ENCODE measurements at regions not wholly inside any gene's neighbourhood (a gene's known extent, or its start where the extent isn't known, plus 50 kb on each side); places are given as distances from the start of the nearest gene placed in this dataset.

DNA sequence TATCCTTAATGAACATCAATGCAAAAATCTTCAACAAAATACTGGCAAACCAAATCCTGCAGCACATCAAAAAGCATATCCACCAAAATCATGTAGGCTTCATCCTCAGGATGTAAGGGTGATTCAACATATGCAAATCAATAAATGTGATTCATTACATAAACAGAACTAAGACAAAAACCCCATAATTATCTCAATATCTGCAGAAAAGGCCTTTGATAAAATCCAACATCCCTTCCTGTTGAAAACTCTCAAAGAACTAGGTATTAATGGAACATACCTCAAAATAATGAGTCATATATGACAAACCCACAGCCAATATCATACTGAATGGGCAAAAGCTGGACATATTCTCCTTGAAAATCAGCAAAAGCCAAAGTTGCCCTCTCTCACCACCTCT is 54.6 kb upstream of the DEPDC1 start:
- H3K27me3 Mint-ChIP-seq = no peaks in the 10 kb centered on the region
- peak overlapping the region in 1 of 2 donors; percentile 19 for H3K27ac Mint-ChIP-seq
- no peak overlapping the region for H3K4me3 Mint-ChIP-seq
- ATAC-seq (no peak), DNase-seq (no peak)
- peaks cover 12 to 39% of the 10 kb centered on the region in 2 donors for H3K9me3 Mint-ChIP-seq
- H3K4me1 Mint-ChIP-seq = no peaks in the 10 kb centered on the region

DNA sequence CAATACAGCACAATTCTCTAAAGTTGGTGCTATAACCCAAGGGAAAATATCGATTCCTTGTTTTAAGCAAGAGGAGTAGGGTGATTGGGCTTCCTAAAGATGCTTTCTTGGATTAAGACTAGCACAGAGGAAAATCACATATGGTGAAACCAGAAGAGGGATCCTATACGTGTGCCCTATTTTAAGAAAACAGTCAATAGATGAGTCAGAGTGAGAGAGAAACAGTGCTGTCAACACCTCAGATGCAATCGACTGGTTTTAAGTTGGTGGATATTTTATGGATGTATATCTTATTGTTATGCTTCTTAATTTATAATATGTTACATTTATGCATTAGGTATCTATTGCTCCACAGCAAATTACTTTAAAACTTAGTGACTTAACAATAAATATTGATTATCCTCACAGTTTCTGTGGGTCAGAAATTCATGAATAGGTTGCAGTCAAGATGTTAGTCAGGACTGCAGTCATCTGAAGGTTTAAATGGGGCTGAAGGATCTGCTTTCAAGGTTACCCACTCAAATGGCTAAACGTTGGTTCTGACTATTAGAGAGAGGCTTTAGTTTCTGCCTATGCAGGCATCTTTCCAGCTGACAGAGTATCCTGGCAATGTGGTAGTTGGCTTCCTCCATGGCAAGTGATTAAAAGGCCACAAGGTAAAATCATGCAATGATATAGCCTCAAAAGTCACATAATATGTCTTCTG is 61.6 kb upstream of the DEPDC1 start:
- H3K4me3 Mint-ChIP-seq = no peak overlapping the region
- ATAC-seq (no peak), DNase-seq (no peak)
- peaks cover 5 to 25% of the 10 kb centered on the region in 2 donors for H3K9me3 Mint-ChIP-seq
- no peak overlapping the region for H3K27ac Mint-ChIP-seq
- no peaks in the 10 kb centered on the region for H3K4me1 Mint-ChIP-seq
- no peaks in the 10 kb centered on the region for H3K27me3 Mint-ChIP-seq

- Mint-ChIP-seq H3K4me3 (no peak overlapping the region), H3K4me1 (no peaks in the 10 kb centered on the region), H3K27me3 (no peaks in the 10 kb centered on the region), H3K27ac (no peak overlapping the region), H3K9me3 (peaks cover 0 to 9% of the 10 kb centered on the region in 2 donors)
- DNase-seq (no peak), ATAC-seq (no peak)
Measured at GRCh38 chr1:68565923-68566322, 69.0 kb upstream of the DEPDC1 start.

GRCh38 chr1:68570871-68571270 is 74.0 kb upstream of the DEPDC1 start:
- Mint-ChIP-seq H3K27me3 (no peaks in the 10 kb centered on the region), H3K27ac (no peak overlapping the region), H3K4me1 (no peaks in the 10 kb centered on the region), H3K4me3 (no peak overlapping the region), H3K9me3 (peaks cover 5 to 6% of the 10 kb centered on the region in 2 donors)
- ATAC-seq (no peak), DNase-seq (no peak)

DNA sequence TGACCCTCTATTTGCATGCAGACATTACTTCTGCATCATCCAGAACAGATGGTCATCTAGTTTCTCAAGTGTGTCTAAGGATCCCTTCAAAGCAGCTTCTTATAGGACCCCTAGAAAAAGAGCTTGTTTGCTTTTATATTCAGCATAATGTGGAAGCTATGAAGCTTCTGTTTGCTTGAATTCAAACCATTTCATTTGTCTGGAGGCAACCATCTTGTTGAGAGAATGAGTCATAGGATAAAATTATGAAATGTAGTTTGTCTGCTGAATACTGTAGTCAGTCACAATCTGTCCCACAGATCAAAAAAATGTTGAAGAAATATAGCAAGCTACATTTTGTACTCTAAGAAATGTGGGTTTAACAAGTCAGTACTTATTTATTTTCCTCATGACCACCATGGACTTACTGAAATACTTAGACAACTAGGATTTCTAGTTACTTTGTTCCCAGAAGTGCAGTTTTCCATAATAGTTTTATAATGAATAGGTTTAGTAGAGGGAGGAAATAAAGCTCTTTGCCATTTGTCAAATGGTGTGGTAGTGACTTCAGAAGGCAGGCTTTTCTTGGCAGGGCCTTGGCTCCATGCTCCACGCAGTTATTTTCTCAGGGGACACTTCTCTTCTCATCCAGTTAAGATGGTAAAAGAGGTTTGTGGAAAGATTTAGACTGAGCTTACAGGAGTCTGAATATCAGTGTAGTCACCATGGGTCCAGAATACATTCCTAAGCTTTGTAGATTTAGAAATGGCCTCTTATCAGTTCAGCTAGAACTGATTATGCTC is 74.8 kb upstream of the DEPDC1 start:
- peaks cover 5 to 7% of the 10 kb centered on the region in 2 donors for H3K9me3 Mint-ChIP-seq
- H3K27ac Mint-ChIP-seq = no peak overlapping the region
- no peak for ATAC-seq

GRCh38 chr1:68585351-68585750 is 88.5 kb upstream of the DEPDC1 start:
- ATAC-seq = no peak
- H3K27me3 Mint-ChIP-seq = no peaks in the 10 kb centered on the region

More for the DNA sequence above, 74.8 kb upstream of the DEPDC1 start:
- no peaks in the 10 kb centered on the region for H3K4me1 Mint-ChIP-seq
- H3K4me3 Mint-ChIP-seq = no peak overlapping the region
- H3K27me3 Mint-ChIP-seq = no peaks in the 10 kb centered on the region
- no peak for DNase-seq

DNA sequence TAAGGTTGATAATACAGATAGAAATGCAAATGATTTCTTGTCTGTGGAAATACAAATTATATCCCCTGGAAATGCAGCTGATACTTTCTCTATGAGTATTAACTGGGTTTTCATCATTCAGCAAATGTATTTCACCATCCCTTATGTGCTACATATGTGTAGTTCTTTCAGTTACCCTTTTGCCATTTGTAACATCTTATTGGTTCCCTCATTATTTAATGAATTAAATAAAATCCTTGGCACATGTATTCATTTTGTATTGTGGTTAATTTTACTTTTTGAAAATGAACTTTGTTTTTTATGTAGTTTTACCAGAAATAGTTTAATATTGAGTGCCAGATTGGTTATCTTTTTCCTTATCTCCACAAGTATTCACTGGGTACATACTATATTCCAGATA is 89.9 kb upstream of the DEPDC1 start:
- no peak overlapping the region for H3K27ac Mint-ChIP-seq
- H3K4me3 Mint-ChIP-seq = no peak overlapping the region
- H3K9me3 Mint-ChIP-seq = peaks cover 7 to 23% of the 10 kb centered on the region in 2 donors
- no peaks in the 10 kb centered on the region for H3K27me3 Mint-ChIP-seq
- no peak for ATAC-seq
- no peaks in the 10 kb centered on the region for H3K4me1 Mint-ChIP-seq
- DNase-seq = no peak

More at GRCh38 chr1:68585351-68585750, 88.5 kb upstream of the DEPDC1 start:
- no peak for DNase-seq
- Mint-ChIP-seq H3K4me3 (no peak overlapping the region), H3K9me3 (peaks cover 5 to 23% of the 10 kb centered on the region in 2 donors), H3K4me1 (no peaks in the 10 kb centered on the region), H3K27ac (no peak overlapping the region)

- no peak for ATAC-seq
- DNase-seq = no peak
- H3K4me3 Mint-ChIP-seq = no peak overlapping the region
- no peaks in the 10 kb centered on the region for H3K4me1 Mint-ChIP-seq
- H3K27ac Mint-ChIP-seq = no peak overlapping the region
- peaks cover 7 to 12% of the 10 kb centered on the region in 2 donors for H3K9me3 Mint-ChIP-seq
- no peaks in the 10 kb centered on the region for H3K27me3 Mint-ChIP-seq
Measured at GRCh38 chr1:68588304-68588703, 91.4 kb upstream of the DEPDC1 start.

GRCh38 chr1:68590473-68590872 is 93.6 kb upstream of the DEPDC1 start:
- H3K9me3 Mint-ChIP-seq = peaks cover 0 to 7% of the 10 kb centered on the region in 2 donors

DNA sequence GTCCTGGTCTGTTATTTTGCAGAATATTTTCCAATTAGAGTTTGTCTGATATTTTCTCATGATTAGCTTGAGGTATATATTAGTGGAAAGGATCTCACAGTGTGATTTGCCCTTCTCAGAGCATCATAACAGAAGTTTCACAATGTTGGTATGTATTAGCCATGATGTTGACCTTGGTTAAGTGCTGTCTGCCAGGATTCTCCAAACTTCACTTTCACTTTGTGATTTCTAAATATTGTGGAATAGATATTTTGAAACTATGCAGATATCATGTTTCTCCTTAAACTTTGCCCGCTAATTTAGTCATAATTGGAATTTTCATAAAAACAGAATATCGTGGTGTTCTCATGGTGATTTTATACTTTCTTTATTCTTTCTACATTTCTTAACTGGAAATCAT is 98.0 kb upstream of the DEPDC1 start:
- DNase-seq (no peak), ATAC-seq (no peak)
- Mint-ChIP-seq H3K4me1 (no peaks in the 10 kb centered on the region), H3K27ac (no peak overlapping the region), H3K27me3 (no peaks in the 10 kb centered on the region), H3K4me3 (no peak overlapping the region), H3K9me3 (peaks cover 0 to 13% of the 10 kb centered on the region in 2 donors)

More at GRCh38 chr1:68590473-68590872, 93.6 kb upstream of the DEPDC1 start:
- ATAC-seq = no peak
- Mint-ChIP-seq H3K4me3 (no peak overlapping the region), H3K27ac (no peak overlapping the region), H3K4me1 (no peaks in the 10 kb centered on the region), H3K27me3 (no peaks in the 10 kb centered on the region)
- DNase-seq = no peak

- H3K27me3 Mint-ChIP-seq = no peaks in the 10 kb centered on the region
- DNase-seq = no peak
- ATAC-seq = no peak
- no peaks in the 10 kb centered on the region for H3K4me1 Mint-ChIP-seq
- no peak overlapping the region for H3K4me3 Mint-ChIP-seq
- H3K27ac Mint-ChIP-seq = no peak overlapping the region
- H3K9me3 Mint-ChIP-seq = peaks cover 0 to 6% of the 10 kb centered on the region in 2 donors
Measured at GRCh38 chr1:68600049-68600661, 103.3 kb upstream of the DEPDC1 start.

GRCh38 chr1:68608289-68608688 is 111.4 kb upstream of the DEPDC1 start:
- no peaks in the 10 kb centered on the region for H3K4me1 Mint-ChIP-seq
- peaks cover 14 to 16% of the 10 kb centered on the region in 2 donors for H3K9me3 Mint-ChIP-seq
- H3K27me3 Mint-ChIP-seq = no peaks in the 10 kb centered on the region
- no peak overlapping the region for H3K4me3 Mint-ChIP-seq
- no peak overlapping the region for H3K27ac Mint-ChIP-seq
- ATAC-seq (peak; percentile 35), DNase-seq (no peak)

- DNase-seq = no peak
- no peak for ATAC-seq
- H3K9me3 Mint-ChIP-seq = peaks cover 23% of the 10 kb centered on the region in 2 donors
- H3K27ac Mint-ChIP-seq = no peak overlapping the region
- H3K4me3 Mint-ChIP-seq = no peak overlapping the region
- H3K4me1 Mint-ChIP-seq = no peaks in the 10 kb centered on the region
- no peaks in the 10 kb centered on the region for H3K27me3 Mint-ChIP-seq
Measured at GRCh38 chr1:68615312-68615711, 118.4 kb upstream of the DEPDC1 start.

GRCh38 chr1:68617942-68618341 is 121.1 kb upstream of the DEPDC1 start:
- Mint-ChIP-seq H3K9me3 (peaks cover 16 to 20% of the 10 kb centered on the region in 2 donors), H3K4me3 (no peak overlapping the region), H3K27ac (no peak overlapping the region), H3K27me3 (no peaks in the 10 kb centered on the region), H3K4me1 (no peaks in the 10 kb centered on the region)
- DNase-seq = no peak
- no peak for ATAC-seq

- peaks cover 13 to 22% of the 10 kb centered on the region in 2 donors for H3K9me3 Mint-ChIP-seq
- H3K4me1 Mint-ChIP-seq = no peaks in the 10 kb centered on the region
- no peak for ATAC-seq
- H3K27me3 Mint-ChIP-seq = no peaks in the 10 kb centered on the region
- H3K4me3 Mint-ChIP-seq = no peak overlapping the region
- DNase-seq = no peak
- H3K27ac Mint-ChIP-seq = no peak overlapping the region
Measured at GRCh38 chr1:68620571-68620970, 123.7 kb upstream of the DEPDC1 start.

- no peak for DNase-seq
- H3K4me1 Mint-ChIP-seq = no peaks in the 10 kb centered on the region
- H3K4me3 Mint-ChIP-seq = no peak overlapping the region
- no peaks in the 10 kb centered on the region for H3K27me3 Mint-ChIP-seq
- H3K9me3 Mint-ChIP-seq = peaks cover 13 to 18% of the 10 kb centered on the region in 2 donors
- no peak overlapping the region for H3K27ac Mint-ChIP-seq
- no peak for ATAC-seq
Measured at GRCh38 chr1:68623700-68624099, 126.8 kb upstream of the DEPDC1 start.
